ENCODE measurements at regions not wholly inside any gene's neighbourhood (a gene's known extent, or its start where the extent isn't known, plus 50 kb on each side); places are given as distances from the start of the nearest gene placed in this dataset.

DNA sequence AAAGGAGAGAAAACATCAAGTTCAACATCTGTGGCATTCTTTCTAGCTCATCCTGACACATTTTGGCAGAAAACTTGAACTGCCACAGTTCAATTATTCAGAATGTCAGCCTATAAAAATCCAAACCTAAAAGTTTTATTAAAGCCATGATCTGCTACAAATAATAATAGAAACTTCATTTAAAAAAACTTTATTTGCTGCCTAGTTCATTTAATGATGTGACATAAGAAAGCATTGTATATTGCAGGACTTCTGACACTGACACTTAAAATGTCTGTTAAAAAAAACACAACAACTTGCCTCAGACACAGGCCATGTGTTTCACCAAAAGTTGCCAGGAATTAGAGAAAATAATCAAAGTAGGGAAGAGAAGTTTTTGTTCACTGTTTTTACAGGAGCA, 88.3 kb upstream of the HTR1E start:
- H3K9ac ChIP-seq (ENCODE audit: insufficient read length, low read depth): no peak overlapping the region
- H3K36me3 ChIP-seq (ENCODE audit: insufficient read depth, insufficient read length, low read length): no peaks in the 10 kb centered on the region
- DNase-seq (ENCODE audit: low read depth, low spot score): no peak
- H3K4me3 ChIP-seq (ENCODE audit: insufficient read length, low read depth): no peak overlapping the region
- no peaks in the 10 kb centered on the region for H3K27me3 ChIP-seq (ENCODE audit: insufficient read depth, insufficient read length)
- TF ChIP-seq YY1 (IDR thresholded peaks at IDR 0.05; ENCODE audit: insufficient read depth, insufficient read length): no peak
- TF ChIP-seq ZNF274 (IDR thresholded peaks at IDR 0.05; ENCODE audit: low read depth, low read length): no peak
- TF ChIP-seq SUZ12 (IDR thresholded peaks at IDR 0.05; ENCODE audit: extremely low read depth, insufficient read depth, insufficient read length): no peak
- H3K4me1 ChIP-seq (ENCODE audit: insufficient read depth, insufficient read length): no peaks in the 10 kb centered on the region
- no peaks in the 10 kb centered on the region for H3K9me3 ChIP-seq (ENCODE audit: insufficient read depth, low read length)

DNA sequence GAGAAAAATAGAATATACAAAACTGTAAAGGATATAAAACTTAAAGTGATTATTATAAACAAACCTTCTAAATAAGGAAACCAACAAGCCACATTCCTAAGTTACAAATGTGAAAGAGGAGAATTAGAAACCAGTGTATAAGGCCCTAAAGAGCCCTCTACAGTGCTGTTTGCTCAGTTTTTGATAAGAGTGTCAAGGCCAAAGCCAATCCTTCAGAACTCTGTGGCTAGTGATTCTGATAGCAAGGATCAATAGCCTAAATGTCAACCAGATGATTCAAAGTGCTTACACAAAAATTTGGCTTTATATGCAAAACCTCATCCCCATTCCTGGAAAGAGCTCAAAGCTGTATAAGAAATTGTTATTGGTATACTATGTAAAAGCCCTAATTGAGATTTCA, 104.6 kb upstream of the HTR1E start:
- Histone ChIP-seq H3K4me3 (ENCODE audit: insufficient read length, low read depth) (no peak overlapping the region), H3K27me3 (ENCODE audit: insufficient read depth, insufficient read length) (no peaks in the 10 kb centered on the region), H3K36me3 (ENCODE audit: insufficient read depth, insufficient read length, low read length) (no peaks in the 10 kb centered on the region), H3K9me3 (ENCODE audit: insufficient read depth, low read length) (no peaks in the 10 kb centered on the region), H3K9ac (ENCODE audit: insufficient read length, low read depth) (no peak overlapping the region), H3K4me1 (ENCODE audit: insufficient read depth, insufficient read length) (no peaks in the 10 kb centered on the region)
- no peak for DNase-seq (ENCODE audit: low read depth, low spot score)
- no peak for TF ChIP-seq ZNF274 (IDR thresholded peaks at IDR 0.05; ENCODE audit: low read depth, low read length)
- TF ChIP-seq SUZ12 (IDR thresholded peaks at IDR 0.05; ENCODE audit: extremely low read depth, insufficient read depth, insufficient read length): no peak
- no peak for TF ChIP-seq YY1 (IDR thresholded peaks at IDR 0.05; ENCODE audit: insufficient read depth, insufficient read length)

DNA sequence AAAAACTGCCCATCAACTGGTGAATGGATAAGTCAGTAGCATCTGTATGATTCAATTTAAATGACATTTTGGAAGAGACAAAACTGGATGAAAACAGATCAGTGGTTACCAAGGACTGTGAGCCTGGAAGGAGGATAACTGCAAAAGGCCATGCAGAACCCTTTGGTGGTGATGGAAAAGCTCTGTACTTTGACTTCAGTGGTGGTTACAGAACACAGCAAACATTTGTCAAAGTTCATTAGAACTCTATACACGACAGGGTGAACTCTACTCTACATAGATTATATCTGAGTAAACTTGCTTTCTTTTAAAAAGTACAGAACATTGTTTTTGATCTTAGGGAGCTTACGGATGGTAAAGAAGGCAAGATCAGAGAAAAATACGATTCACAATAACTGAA, 111.9 kb upstream of the HTR1E start:
- Histone ChIP-seq H3K36me3 (ENCODE audit: insufficient read depth, insufficient read length, low read length) (no peaks in the 10 kb centered on the region), H3K9ac (ENCODE audit: insufficient read length, low read depth) (no peak overlapping the region), H3K4me3 (ENCODE audit: insufficient read length, low read depth) (no peak overlapping the region), H3K27me3 (ENCODE audit: insufficient read depth, insufficient read length) (no peaks in the 10 kb centered on the region), H3K9me3 (ENCODE audit: insufficient read depth, low read length) (no peaks in the 10 kb centered on the region), H3K4me1 (ENCODE audit: insufficient read depth, insufficient read length) (no peaks in the 10 kb centered on the region)
- no peak for DNase-seq (ENCODE audit: low read depth, low spot score)
- TF ChIP-seq ZNF274 (IDR thresholded peaks at IDR 0.05; ENCODE audit: low read depth, low read length): no peak
- TF ChIP-seq YY1 (IDR thresholded peaks at IDR 0.05; ENCODE audit: insufficient read depth, insufficient read length): no peak
- TF ChIP-seq SUZ12 (IDR thresholded peaks at IDR 0.05; ENCODE audit: extremely low read depth, insufficient read depth, insufficient read length): no peak

DNA sequence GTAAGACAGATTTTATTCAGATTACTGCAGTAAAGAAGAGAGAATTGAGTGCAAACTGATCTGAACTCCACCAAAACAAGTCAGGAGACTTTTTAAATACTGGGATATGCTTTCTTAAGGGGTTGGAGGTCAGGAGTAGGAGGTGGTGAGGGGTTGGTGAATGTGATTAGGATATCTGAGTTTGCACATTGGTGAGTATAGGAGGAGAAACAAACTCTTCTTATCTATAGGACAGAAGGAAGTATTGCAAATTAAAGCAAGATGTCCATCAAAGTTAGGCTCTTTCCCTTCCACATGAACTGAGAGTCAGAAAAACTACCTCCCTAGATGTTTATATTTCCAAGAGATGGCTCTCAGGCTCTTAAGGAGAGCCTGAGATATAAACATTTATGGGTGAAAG, 114.6 kb upstream of the HTR1E start:
- Histone ChIP-seq H3K27me3 (ENCODE audit: insufficient read depth, insufficient read length) (no peaks in the 10 kb centered on the region), H3K4me1 (ENCODE audit: insufficient read depth, insufficient read length) (no peaks in the 10 kb centered on the region), H3K9me3 (ENCODE audit: insufficient read depth, low read length) (no peaks in the 10 kb centered on the region), H3K4me3 (ENCODE audit: insufficient read length, low read depth) (no peak overlapping the region), H3K36me3 (ENCODE audit: insufficient read depth, insufficient read length, low read length) (no peaks in the 10 kb centered on the region), H3K9ac (ENCODE audit: insufficient read length, low read depth) (no peak overlapping the region)
- DNase-seq (ENCODE audit: low read depth, low spot score): no peak
- TF ChIP-seq SUZ12 (IDR thresholded peaks at IDR 0.05; ENCODE audit: extremely low read depth, insufficient read depth, insufficient read length) (no peak), YY1 (IDR thresholded peaks at IDR 0.05; ENCODE audit: insufficient read depth, insufficient read length) (no peak), ZNF274 (IDR thresholded peaks at IDR 0.05; ENCODE audit: low read depth, low read length) (no peak)

DNA sequence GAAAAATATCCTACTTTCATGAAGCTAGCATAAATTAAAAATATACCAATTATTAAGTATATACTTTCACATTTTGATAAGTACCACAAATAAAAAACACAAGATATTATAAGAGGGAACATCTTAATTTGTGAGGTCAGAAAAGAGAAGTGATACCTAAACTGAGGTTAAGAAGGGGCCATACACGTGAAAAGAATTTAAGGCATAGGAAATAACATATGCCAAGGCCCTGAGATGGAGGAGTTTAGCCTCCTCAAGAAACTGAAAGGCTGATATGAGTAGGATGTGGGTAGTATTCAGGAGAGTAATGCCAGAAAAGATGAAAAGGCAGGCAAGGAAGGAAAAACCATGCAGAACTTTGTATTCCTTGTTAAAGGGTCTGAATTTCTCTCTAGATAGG, 116.6 kb upstream of the HTR1E start:
- no peak for TF ChIP-seq YY1 (IDR thresholded peaks at IDR 0.05; ENCODE audit: insufficient read depth, insufficient read length)
- TF ChIP-seq SUZ12 (IDR thresholded peaks at IDR 0.05; ENCODE audit: extremely low read depth, insufficient read depth, insufficient read length): no peak
- no peak for TF ChIP-seq ZNF274 (IDR thresholded peaks at IDR 0.05; ENCODE audit: low read depth, low read length)
- Histone ChIP-seq H3K27me3 (ENCODE audit: insufficient read depth, insufficient read length) (no peaks in the 10 kb centered on the region), H3K4me1 (ENCODE audit: insufficient read depth, insufficient read length) (no peaks in the 10 kb centered on the region)

DNA sequence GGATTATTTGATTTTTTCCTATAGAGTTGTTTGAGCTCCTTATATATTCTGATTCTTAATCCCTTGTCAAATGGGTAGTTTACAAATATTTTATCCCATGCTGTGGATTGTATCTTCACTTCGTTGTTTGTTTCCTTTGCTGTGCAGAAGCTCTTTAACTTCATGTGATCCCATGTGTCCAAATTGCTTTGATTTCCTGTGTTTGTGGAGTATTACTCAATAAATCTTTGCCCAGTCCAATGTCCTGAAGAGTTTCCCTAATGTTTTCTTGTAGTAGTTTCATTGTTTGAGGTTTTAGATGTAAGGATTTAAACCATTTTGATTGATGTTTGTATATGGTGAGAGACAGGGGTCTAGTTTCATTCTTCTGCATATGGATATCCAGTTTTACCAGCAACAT, 143.7 kb upstream of the HTR1E start:
- no peaks in the 10 kb centered on the region for H3K4me1 ChIP-seq (ENCODE audit: insufficient read depth, insufficient read length)
- no peak overlapping the region for H3K4me3 ChIP-seq (ENCODE audit: insufficient read length, low read depth)
- TF ChIP-seq YY1 (IDR thresholded peaks at IDR 0.05; ENCODE audit: insufficient read depth, insufficient read length): no peak
- TF ChIP-seq ZNF274 (IDR thresholded peaks at IDR 0.05; ENCODE audit: low read depth, low read length): no peak
- TF ChIP-seq SUZ12 (IDR thresholded peaks at IDR 0.05; ENCODE audit: extremely low read depth, insufficient read depth, insufficient read length): no peak
- H3K27me3 ChIP-seq (ENCODE audit: insufficient read depth, insufficient read length): no peaks in the 10 kb centered on the region
- no peak overlapping the region for H3K9ac ChIP-seq (ENCODE audit: insufficient read length, low read depth)
- DNase-seq (ENCODE audit: low read depth, low spot score): no peak
- H3K36me3 ChIP-seq (ENCODE audit: insufficient read depth, insufficient read length, low read length): no peaks in the 10 kb centered on the region
- no peaks in the 10 kb centered on the region for H3K9me3 ChIP-seq (ENCODE audit: insufficient read depth, low read length)

More for the DNA sequence above, 116.6 kb upstream of the HTR1E start:
- DNase-seq (ENCODE audit: low read depth, low spot score): no peak
- no peak overlapping the region for H3K9ac ChIP-seq (ENCODE audit: insufficient read length, low read depth)
- H3K4me3 ChIP-seq (ENCODE audit: insufficient read length, low read depth): no peak overlapping the region
- H3K36me3 ChIP-seq (ENCODE audit: insufficient read depth, insufficient read length, low read length): no peaks in the 10 kb centered on the region
- no peaks in the 10 kb centered on the region for H3K9me3 ChIP-seq (ENCODE audit: insufficient read depth, low read length)

DNA sequence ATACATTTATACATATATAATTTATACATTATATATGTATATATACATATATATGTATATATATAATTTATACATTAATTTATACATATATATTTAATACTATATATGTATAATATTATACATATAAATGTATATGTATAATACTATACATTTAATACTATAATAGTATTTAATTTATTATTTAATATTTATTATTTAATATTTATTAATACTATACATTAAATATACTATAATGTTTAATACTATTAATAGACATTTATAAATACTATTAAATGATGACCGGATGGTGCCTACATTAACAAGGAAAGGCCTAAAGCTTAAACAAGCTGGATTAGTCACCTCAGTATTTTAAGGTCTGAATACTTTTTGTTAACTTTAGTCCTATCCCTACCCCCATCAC, 145.9 kb upstream of the HTR1E start:
- DNase-seq (ENCODE audit: low read depth, low spot score): no peak
- no peaks in the 10 kb centered on the region for H3K9me3 ChIP-seq (ENCODE audit: insufficient read depth, low read length)
- H3K36me3 ChIP-seq (ENCODE audit: insufficient read depth, insufficient read length, low read length): no peaks in the 10 kb centered on the region
- no peak overlapping the region for H3K9ac ChIP-seq (ENCODE audit: insufficient read length, low read depth)
- H3K4me1 ChIP-seq (ENCODE audit: insufficient read depth, insufficient read length): no peaks in the 10 kb centered on the region
- no peak for TF ChIP-seq ZNF274 (IDR thresholded peaks at IDR 0.05; ENCODE audit: low read depth, low read length)
- no peaks in the 10 kb centered on the region for H3K27me3 ChIP-seq (ENCODE audit: insufficient read depth, insufficient read length)
- H3K4me3 ChIP-seq (ENCODE audit: insufficient read length, low read depth): no peak overlapping the region

Data from NT2/D1 (cell line).